Esophagus muscularis mucosa (tissue), 4 donors: ENCODE measurements at regions not wholly inside any gene's neighbourhood (a gene's known extent, or its start where the extent isn't known, plus 50 kb on each side); places are given as distances from the start of the nearest gene placed in this dataset.

Experiments
- CTCF ChIP-seq, 3 experiments: fragments of 200-600 bp in 2 of 3; fragments of 450-650 bp in 1 of 3; sonication (generic) in 2 of 3; IDR thresholded peaks; one replicate each; pipeline ENCODE4 v1.5.1; 2017 to 2019; ENCODE audit warnings: antibody characterized with exemption in 3 of 3, mild to moderate bottlenecking in 2 of 3, moderate library complexity in 1 of 3
- EP300 ChIP-seq: sonication (generic); formaldehyde crosslinking; IDR thresholded peaks from one replicate; pipeline ENCODE4 v1.6.1; 2017; ENCODE audit warnings: antibody characterized with exemption
- POLR2A ChIP-seq: fragments of 450-650 bp; IDR thresholded peaks from one replicate; pipeline ENCODE4 v1.6.1; 2017; ENCODE audit warnings: antibody characterized with exemption, moderate library complexity, mild to moderate bottlenecking, low read depth
- POLR2AphosphoS5 ChIP-seq, 2 donors: sonication (generic); formaldehyde crosslinking; IDR thresholded peaks; one replicate each; pipeline ENCODE4 v1.6.1; 2017; ENCODE audit warnings: antibody characterized with exemption in 2 of 2

GRCh38 chr14:83838226-83838625, 1691.7 kb upstream of the FLRT2 start:
- TF ChIP-seq CTCF (IDR thresholded peaks at IDR 0.05) (no peak), POLR2A (no peak), POLR2AphosphoS5 (IDR thresholded peaks at IDR 0.05) (no peak), EP300 (no peak)
